GM12891 (cell line): ENCODE measurements at regions not wholly inside any gene's neighbourhood (a gene's known extent, or its start where the extent isn't known, plus 50 kb on each side); places are given as distances from the start of the nearest gene placed in this dataset.

Source experiments
- DNase-seq: peaks from one replicate; pipeline ENCODE4 v3.0.0; 2011; ENCODE audit warnings: low spot score; ENCODE audit not compliant: insufficient read length
- FAIRE-seq: peaks from 2 replicates; lab custom pipeline; 2011; peaks lifted over from hg19 to GRCh38; lab: Jason Lieb, UNC
- PAX5 ChIP-seq: IDR thresholded peaks from 2 replicates; pipeline ENCODE4 v1.6.1; 2011; ENCODE audit warnings: low read length, moderate library complexity, mild to moderate bottlenecking; ENCODE audit not compliant: insufficient read depth, severe bottlenecking
- POLR2A ChIP-seq: IDR thresholded peaks from 2 replicates; pipeline ENCODE4 v1.6.1; 2011; ENCODE audit warnings: low read depth, low read length, control low read depth
- POLR2AphosphoS5 ChIP-seq: IDR thresholded peaks from 2 replicates; pipeline ENCODE4 v1.6.1; 2011; ENCODE audit warnings: low read depth, low read length, control low read depth
- POU2F2 ChIP-seq: IDR thresholded peaks from 2 replicates; pipeline ENCODE4 v1.6.1; 2011; ENCODE audit warnings: low read depth, mild to moderate bottlenecking, control low read depth, low read length, moderate library complexity
- SPI1 ChIP-seq: IDR thresholded peaks from 2 replicates; pipeline ENCODE4 v1.6.1; 2011; ENCODE audit warnings: low read depth, low read length, control low read depth
- TAF1 ChIP-seq: IDR thresholded peaks from 2 replicates; pipeline ENCODE4 v1.6.1; 2011; ENCODE audit warnings: low read depth, low read length, control low read depth

DNA sequence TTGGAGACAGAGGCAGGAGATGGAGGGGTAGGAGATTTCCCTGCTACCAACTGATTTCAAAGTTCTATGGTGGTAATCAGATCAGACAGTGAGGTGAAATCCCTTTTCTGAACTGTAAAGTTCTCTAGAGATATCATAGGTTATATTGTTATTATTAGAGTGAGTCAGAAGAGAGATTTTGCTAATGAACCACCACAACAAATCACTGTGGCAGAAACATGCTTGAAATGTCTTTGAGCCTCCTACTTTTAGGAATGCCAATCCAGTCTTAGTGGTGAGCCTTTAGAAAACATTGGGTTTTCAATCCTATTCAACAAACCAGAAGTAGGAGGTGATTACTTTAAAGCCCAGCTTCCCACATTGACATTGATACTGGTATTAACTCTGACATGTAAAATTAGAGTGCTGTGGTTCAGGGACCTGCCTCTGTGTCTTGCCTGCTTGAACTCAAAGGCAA lies 136.7 kb upstream of the CNR1 start:
- DNase-seq: no peak
- TF ChIP-seq PAX5 (no peak), SPI1 (no peak), TAF1 (no peak), POU2F2 (no peak), POLR2AphosphoS5 (no peak), POLR2A (no peak)

DNA sequence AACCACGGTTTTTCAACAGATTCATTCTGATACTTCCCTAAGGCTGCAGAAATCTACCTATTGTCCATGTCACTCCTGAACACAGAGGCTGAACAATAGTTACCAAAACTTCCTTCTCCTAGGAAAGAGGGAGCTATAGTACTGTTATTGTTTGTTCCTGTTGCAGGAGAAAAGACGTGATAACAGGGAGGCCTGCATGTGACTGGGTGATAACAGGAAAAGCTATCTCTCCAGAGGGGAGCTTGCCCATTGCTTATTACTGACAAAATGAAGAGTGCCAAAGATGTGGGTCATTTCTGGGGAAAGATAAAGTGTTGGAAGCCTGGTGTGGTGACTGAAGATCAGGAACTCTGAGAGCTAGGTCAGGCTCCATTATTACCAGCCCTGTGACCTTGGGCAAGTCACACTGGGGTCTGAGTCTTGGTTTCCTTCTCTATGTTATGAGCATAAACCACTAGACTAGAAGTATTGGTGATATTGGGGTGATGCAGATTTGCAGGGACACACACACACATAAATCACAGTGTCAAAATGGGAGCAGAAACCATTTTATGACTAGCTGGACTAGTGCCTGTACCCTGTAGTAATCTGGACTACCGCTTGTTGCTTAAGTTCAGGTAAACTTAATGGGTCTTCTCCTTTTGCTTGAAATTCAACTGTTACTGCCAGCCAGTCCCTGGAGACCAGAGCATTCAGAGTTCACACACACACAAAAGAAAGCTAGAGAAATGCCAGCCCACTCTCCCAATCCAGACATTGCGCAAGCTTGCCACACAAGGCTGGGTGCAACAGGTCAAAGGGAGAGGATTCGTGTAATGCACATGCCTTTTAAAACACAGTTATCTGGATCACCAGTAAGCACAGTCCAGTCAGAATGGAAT lies 136.0 kb upstream of the CNR1 start:
- FAIRE-seq: no peak
- no peak for DNase-seq
- TF ChIP-seq POU2F2 (no peak), POLR2AphosphoS5 (no peak), TAF1 (no peak), POLR2A (no peak), PAX5 (no peak), SPI1 (no peak)

More for the DNA sequence above, 136.7 kb upstream of the CNR1 start:
- FAIRE-seq: no peak

DNA sequence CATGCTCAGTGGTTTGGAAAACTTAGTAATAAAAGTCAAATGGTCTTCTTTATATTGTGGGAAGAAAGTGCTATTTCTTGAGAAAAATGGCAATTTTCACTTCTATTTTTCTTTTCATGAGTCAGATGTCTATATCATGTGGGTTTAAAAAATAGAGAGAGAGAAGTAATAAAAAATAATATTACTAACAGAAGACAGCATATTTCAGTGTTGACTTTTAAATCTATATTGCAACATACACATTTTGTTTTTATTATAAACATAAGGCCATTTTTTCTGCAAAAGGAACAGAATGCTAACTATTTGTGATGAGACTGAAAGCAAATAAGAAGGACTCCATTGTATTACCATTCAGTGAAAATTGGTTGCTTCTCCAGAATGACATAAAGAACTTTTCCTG lies 135.1 kb upstream of the CNR1 start:
- TF ChIP-seq TAF1 (no peak), SPI1 (no peak), POLR2AphosphoS5 (no peak), PAX5 (no peak), POU2F2 (no peak), POLR2A (no peak)
- FAIRE-seq (no peak), DNase-seq (no peak)

DNA sequence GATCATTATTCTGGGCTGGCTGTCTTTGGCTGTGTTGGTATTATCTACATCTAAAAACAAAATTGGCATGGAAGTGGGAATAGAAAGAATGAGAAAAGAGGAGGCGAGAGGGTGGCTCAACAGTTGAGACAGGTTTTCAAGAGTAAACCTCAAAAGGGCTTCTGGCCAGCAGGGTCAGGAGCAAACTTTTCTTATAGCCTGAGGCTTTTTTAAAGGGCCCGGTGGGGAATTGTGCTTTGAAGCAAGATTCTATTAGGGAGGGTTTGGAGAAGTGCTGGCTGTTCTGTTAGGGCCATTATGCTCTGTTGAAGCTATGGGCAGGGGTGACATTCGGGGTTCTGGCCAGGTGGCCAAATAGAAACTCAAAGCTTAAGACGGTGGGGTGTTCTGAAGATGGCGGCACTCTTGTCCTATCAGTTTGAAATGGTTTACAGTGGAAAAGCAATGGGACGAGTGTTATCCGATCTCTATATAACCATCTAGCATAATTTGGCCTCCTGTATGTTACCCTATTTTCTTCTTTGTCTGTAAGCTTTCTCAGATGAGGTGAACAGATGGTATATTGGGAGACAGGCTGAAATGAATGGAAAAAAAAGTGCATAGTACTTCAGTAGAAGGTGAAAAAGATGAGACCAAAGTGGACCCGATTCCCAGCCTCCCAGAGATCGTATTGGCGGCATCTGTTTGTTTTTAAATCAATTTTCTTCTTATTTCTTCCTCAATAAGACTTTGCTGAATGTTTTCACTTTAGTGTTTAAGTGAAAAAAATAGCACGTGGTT lies 132.1 kb upstream of the CNR1 start:
- TF ChIP-seq POU2F2 (no peak), POLR2AphosphoS5 (no peak), TAF1 (no peak), SPI1 (no peak), PAX5 (no peak), POLR2A (no peak)
- no peak for FAIRE-seq
- no peak for DNase-seq

DNA sequence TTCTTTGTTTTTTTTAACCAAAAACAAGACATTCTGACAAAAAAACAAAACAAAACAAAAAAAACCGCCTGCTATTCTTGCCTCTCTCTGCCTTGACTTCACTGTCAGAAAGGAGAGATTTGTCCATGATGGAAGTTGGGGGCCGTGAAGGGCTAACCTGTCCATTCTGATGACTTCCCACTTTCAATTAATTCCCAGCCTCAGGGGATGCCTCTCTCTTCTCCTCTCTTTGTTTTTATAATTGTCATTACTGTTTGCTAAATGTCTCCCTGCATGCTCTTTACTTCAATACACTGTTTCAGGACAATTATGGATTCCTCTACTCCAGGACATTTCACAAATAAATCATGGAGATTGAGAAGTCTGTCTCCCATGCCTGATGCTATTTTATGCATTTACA lies 130.5 kb upstream of the CNR1 start:
- DNase-seq (no peak), FAIRE-seq (no peak)
- TF ChIP-seq SPI1: no peak
- no peak for TF ChIP-seq PAX5
- TF ChIP-seq POU2F2: no peak
- no peak for TF ChIP-seq POLR2A
- no peak for TF ChIP-seq POLR2AphosphoS5
- no peak for TF ChIP-seq TAF1

DNA sequence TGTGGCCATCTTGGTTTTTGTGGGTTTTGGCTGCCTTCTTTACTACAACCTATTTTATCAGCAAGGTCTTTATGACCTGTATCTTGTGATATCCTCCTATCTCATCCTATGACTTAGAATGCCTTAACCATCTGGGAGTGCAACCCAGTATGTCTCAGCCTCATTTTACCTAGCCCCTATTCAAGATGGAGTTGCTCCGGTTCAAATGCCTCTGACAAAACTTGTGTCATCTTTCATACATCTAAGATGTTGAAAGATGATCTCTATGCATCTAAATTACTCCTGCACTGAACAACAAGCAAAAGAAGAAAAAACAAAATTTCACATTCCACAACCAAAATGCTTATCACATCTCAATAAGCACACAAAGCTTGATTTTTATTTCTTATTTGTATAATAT lies 129.5 kb upstream of the CNR1 start:
- TF ChIP-seq SPI1 (no peak), POLR2AphosphoS5 (no peak), TAF1 (no peak), PAX5 (no peak), POLR2A (no peak)
- DNase-seq (no peak), FAIRE-seq (no peak)

DNA sequence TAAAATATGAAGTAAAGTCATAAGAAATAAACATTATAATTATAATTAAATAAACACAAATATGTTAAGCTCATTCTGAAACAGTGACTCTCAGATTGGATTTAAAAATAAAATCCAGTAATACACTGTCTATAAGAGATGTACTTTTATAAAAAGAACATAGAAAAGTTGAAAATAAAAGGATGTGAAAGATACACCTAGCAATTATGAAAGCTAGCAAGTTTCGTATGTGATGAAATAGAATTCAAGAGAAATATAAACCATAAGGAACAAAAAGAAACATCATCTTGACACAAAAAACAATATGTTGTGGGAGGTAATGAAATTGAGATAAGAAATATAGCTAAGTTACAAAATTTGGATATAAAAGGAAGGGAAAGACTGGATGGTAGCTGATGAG lies 128.6 kb upstream of the CNR1 start:
- no peak for DNase-seq
- no peak for FAIRE-seq
- no peak for TF ChIP-seq SPI1
- no peak for TF ChIP-seq PAX5
- TF ChIP-seq POLR2AphosphoS5: no peak
- TF ChIP-seq POU2F2: no peak
- TF ChIP-seq TAF1: no peak
- TF ChIP-seq POLR2A: no peak

DNA sequence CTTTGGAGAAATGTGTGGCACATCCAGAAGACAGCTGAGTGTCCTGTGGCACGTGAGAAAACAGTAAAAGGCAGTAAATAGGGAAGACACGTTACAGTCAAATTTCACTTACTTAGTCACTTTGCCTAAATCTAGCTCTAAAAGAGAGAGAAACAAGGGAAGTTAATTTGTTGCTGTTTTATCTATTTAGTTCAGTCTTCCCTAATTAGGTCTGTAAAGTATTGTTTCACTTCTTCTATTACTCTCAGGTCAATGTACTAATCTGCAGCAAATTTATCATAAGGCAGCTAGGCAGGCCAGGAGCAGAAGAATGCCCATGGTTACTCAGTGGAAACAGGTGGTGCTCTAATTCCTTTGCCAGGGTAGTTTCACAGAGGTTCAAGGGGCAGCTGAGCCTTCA lies 124.3 kb upstream of the CNR1 start:
- peak; percentile 31; the same call in 1 of the 2 replicates for TF ChIP-seq SPI1
- no peak for TF ChIP-seq POLR2A
- no peak for DNase-seq
- no peak for FAIRE-seq

DNA sequence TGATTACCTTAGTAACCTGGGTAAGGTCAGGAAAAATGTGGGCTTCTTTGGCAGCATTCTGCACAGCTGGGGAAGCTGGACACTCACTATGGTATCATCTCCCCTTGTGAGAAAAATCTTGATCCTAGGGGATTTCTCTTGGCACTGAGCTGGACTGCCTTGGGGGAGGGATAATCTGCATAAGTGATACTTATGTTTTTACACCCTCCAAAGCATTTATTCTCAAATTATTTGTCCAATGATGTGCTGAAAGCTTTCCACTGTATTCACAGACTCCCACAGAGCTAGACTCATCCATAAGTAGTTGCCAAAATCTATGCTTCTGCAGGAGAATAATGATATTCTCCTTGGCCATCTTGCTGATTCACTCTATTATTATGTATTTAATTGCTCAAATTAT lies 121.5 kb upstream of the CNR1 start:
- TF ChIP-seq TAF1: no peak
- no peak for TF ChIP-seq POU2F2
- TF ChIP-seq POLR2AphosphoS5: no peak
- no peak for TF ChIP-seq PAX5
- TF ChIP-seq POLR2A: no peak
- TF ChIP-seq SPI1: no peak
- FAIRE-seq (no peak), DNase-seq (no peak)
